ENCODE measurements at regions not wholly inside any gene's neighbourhood (a gene's known extent, or its start where the extent isn't known, plus 50 kb on each side); places are given as distances from the start of the nearest gene placed in this dataset.

GRCh38 chr10:131616040-131616439 is 284.8 kb upstream of the PPP2R2D start:
- TF ChIP-seq CTCF (IDR thresholded peaks at IDR 0.05), result no peak
- no peak for TF ChIP-seq POLR2A (IDR thresholded peaks at IDR 0.05)

All from Peyer's patch (tissue), 4 donors.